ENCODE measurements at regions not wholly inside any gene's neighbourhood (a gene's known extent, or its start where the extent isn't known, plus 50 kb on each side); places are given as distances from the start of the nearest gene placed in this dataset.

- TF ChIP-seq POLR2A (IDR thresholded peaks at IDR 0.05) (no peak), CTCF (IDR thresholded peaks at IDR 0.05) (no peak)
- Histone ChIP-seq H3K27me3 (no peaks in the 10 kb centered on the region), H3K4me1 (no peaks in the 10 kb centered on the region), H3K9me3 (no peaks in the 10 kb centered on the region), H3K36me3 (no peaks in the 10 kb centered on the region), H3K4me3 (no peak overlapping the region), H3K27ac (no peak overlapping the region)
- intact Hi-C loops (cut with DNase I), result no loop called here
- DNase-seq (peak in 1 of 3 donors; percentile 46), ATAC-seq (no peak)
- WGBS (ENCODE audit: insufficient coverage, low coverage, low lambda C conversion rate, missing lambda C conversion rate), result 96% methylated on average over 4 of the region's 31 CpGs
These were observed 339.7 kb downstream of the CTTN start for GRCh38 chr11:70737816-70738630.

- Histone ChIP-seq H3K4me1 (no peaks in the 10 kb centered on the region), H3K36me3 (no peaks in the 10 kb centered on the region), H3K27ac (no peak overlapping the region), H3K4me3 (no peak overlapping the region), H3K27me3 (no peaks in the 10 kb centered on the region), H3K9me3 (no peaks in the 10 kb centered on the region)
- ATAC-seq (no peak), DNase-seq (no peak)
- TF ChIP-seq CTCF (IDR thresholded peaks at IDR 0.05) (no peak), POLR2A (IDR thresholded peaks at IDR 0.05) (no peak)
- intact Hi-C loops (cut with DNase I), result no loop called here
- no CpG with 5 or more reads among the region's 12 CpGs for WGBS (ENCODE audit: insufficient coverage, low coverage, low lambda C conversion rate, missing lambda C conversion rate)
These were observed 340.3 kb downstream of the CTTN start for GRCh38 chr11:70738661-70739060.

- intact Hi-C loops (cut with DNase I), result no loop called here
- ATAC-seq, result no peak
- WGBS (ENCODE audit: insufficient coverage, low coverage, low lambda C conversion rate, missing lambda C conversion rate), result 100% methylated on average over 3 of the region's 8 CpGs
These were observed 340.8 kb downstream of the CTTN start for GRCh38 chr11:70739091-70739490.

GRCh38 chr11:70739811-70740487 is 341.6 kb downstream of the CTTN start:
- H3K9me3 ChIP-seq, result no peaks in the 10 kb centered on the region
- 83% methylated on average over 1 of the region's 20 CpGs for WGBS (ENCODE audit: insufficient coverage, low coverage, low lambda C conversion rate, missing lambda C conversion rate)
- DNase-seq (peak in 1 of 3 donors; percentile 46), ATAC-seq (no peak)
- H3K27me3 ChIP-seq, result no peaks in the 10 kb centered on the region
- no peak overlapping the region for H3K27ac ChIP-seq
- intact Hi-C loops (cut with DNase I), result no loop called here
- no peaks in the 10 kb centered on the region for H3K36me3 ChIP-seq
- TF ChIP-seq POLR2A (IDR thresholded peaks at IDR 0.05) (no peak), CTCF (IDR thresholded peaks at IDR 0.05) (no peak)
- H3K4me3 ChIP-seq, result no peak overlapping the region
- H3K4me1 ChIP-seq, result no peaks in the 10 kb centered on the region

More at GRCh38 chr11:70739091-70739490, 340.8 kb downstream of the CTTN start:
- Histone ChIP-seq H3K4me3 (no peak overlapping the region), H3K36me3 (no peaks in the 10 kb centered on the region), H3K9me3 (no peaks in the 10 kb centered on the region), H3K4me1 (no peaks in the 10 kb centered on the region), H3K27me3 (no peaks in the 10 kb centered on the region), H3K27ac (no peak overlapping the region)
- TF ChIP-seq CTCF (IDR thresholded peaks at IDR 0.05) (no peak), POLR2A (IDR thresholded peaks at IDR 0.05) (no peak)
- peak in 1 of 3 donors; percentile 17 for DNase-seq
